ENCODE measurements at regions not wholly inside any gene's neighbourhood (a gene's known extent, or its start where the extent isn't known, plus 50 kb on each side); places are given as distances from the start of the nearest gene placed in this dataset.

DNA sequence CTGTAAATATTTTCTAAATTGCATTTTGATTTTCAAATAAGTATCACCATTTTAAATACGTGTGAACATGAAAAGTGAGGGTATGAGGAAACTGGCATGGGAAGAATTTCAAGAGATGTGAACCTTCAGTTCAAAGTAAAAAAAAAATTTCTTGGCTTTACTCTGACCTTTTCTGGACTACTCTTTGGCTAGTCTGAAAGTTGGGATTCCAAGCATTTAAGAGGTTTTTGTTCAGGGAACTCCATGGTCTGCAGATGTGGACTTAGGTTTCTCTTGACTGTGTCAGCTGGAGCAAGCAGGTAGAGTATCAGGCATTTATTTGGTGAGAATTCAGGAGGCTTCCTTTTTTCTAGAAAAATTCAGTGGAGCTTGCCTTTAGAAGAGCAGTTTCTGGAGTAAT, 311.6 kb downstream of the LRIG3 start:
- TF ChIP-seq, protein P1, sequence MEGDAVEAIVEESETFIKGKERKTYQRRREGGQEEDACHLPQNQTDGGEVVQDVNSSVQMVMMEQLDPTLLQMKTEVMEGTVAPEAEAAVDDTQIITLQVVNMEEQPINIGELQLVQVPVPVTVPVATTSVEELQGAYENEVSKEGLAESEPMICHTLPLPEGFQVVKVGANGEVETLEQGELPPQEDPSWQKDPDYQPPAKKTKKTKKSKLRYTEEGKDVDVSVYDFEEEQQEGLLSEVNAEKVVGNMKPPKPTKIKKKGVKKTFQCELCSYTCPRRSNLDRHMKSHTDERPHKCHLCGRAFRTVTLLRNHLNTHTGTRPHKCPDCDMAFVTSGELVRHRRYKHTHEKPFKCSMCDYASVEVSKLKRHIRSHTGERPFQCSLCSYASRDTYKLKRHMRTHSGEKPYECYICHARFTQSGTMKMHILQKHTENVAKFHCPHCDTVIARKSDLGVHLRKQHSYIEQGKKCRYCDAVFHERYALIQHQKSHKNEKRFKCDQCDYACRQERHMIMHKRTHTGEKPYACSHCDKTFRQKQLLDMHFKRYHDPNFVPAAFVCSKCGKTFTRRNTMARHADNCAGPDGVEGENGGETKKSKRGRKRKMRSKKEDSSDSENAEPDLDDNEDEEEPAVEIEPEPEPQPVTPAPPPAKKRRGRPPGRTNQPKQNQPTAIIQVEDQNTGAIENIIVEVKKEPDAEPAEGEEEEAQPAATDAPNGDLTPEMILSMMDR (IDR thresholded peaks at IDR 0.05; ENCODE audit: low read depth, low read length, poor library complexity, severe bottlenecking), result no peak
- no peak for TF ChIP-seq EZH2phosphoT487 (IDR thresholded peaks at IDR 0.05; ENCODE audit: borderline replicate concordance, low read length)

All from DOHH2 (cell line).